ENCODE measurements at regions not wholly inside any gene's neighbourhood (a gene's known extent, or its start where the extent isn't known, plus 50 kb on each side); places are given as distances from the start of the nearest gene placed in this dataset.

DNA sequence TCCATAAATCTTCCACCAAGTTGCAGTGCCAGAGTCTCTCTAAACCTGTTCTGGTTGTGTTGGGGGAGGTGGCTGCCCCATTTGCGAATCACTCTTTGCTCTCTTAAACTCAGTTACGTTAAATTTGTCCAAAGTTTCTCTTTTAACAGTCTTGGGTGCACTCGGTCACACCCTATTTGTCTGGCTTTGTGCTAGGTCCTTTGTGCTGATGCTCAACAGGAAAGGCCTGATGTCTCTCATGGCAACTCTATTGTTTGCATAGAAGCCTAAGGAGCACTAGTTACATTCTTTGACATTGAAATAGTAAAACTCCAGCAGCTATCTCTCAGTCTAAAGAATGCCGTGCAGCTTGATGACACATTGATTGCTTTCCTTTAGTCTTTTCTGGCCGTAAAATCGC lies 105.1 kb downstream of the TRMT11 start:
- peak; percentile 28 for DNase-seq

DNA sequence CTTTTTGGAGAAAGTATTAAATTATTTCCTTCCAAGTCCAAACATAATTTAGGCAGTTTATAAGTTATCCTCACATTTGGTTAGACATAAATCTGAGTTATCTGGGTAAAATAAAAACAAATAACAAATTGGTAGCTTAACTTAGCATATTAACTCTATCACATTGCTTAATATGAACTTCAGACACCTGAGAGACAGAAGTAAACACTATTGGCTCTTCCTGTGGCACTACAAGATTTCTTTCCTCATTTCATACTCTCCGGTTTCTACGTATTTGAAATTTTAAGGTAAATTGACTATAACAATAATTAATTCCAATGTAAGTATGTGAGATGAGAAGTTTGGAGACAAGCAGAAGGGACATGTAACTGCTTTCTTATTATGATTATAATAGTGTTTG lies 106.8 kb downstream of the TRMT11 start:
- no peak for DNase-seq

DNA sequence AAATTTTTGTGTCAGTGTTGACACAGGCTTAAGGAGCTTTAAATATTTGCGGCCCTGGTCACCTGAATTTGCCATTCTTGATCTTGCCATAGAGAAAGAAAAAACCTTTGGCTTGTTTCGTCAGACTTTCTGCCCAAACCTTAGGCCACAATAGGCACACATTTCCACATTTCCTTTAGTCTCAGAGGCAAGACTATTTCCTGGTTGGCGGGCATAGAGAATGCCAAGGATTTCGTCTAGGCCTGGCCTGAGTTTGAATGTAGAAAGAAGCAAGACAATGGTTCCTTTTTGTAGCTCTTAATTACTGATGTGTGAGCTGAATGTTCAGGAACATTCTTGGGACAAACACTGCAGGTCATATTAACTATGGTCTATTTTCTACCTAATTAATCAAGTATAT lies 108.1 kb downstream of the TRMT11 start:
- no peak for DNase-seq

DNA sequence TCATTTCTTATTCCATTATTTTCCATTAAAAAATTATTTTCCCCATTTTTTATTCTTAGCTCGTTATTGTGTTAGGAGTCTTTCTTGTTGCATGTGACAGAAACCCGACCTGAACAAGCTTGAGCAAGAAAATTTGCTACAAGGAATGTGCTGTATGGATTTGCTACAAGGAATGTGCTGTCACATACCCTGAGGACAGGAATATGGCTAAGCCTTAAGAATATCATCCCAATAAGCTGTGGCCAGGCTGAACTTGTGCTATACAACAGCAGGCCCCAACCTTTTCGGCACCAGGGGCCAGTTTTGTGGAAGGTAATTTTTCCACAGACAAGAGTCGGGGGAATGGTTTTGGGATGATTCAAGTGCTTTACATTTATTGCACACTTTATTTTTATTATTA lies 114.0 kb downstream of the TRMT11 start:
- DNase-seq = no peak

DNA sequence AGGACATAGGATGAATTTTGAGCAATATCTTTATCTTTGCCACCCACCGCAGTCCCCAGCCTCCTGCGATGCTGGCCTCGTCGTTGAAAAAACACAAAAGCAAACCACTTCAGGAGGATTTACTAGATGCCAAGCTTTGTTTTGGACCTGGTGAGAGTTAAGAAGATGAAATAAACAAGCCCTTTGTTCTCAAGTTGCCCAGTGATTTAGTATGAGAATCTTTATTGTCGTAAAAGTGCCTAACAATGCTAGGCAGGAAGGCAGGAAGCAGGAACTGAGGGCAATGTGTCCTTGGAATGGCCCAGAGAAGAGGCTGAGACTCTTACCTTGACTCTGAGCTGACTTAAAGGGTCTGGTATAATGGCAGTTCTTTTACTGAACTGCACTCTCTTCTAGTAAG lies 116.0 kb downstream of the TRMT11 start:
- DNase-seq = no peak

DNA sequence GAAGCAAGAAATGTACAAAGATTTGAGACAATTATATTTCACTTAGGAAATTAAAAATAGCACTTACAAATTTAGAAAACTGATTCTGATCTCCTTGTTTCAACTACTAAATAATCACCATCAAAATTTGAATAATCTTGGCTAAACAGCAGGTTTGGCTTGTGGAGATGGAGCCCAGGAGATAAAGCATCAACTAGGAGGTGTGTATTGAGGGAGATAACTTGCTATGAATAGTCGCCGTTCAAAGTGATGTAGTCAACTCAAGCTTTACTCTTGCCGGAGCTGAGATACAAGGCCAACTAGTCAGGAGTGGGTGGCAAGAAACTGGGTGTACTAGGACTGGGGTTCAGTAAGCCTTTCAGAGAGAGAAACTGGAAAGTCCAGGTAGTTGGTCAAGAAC lies 117.7 kb downstream of the TRMT11 start:
- no peak for DNase-seq

DNA sequence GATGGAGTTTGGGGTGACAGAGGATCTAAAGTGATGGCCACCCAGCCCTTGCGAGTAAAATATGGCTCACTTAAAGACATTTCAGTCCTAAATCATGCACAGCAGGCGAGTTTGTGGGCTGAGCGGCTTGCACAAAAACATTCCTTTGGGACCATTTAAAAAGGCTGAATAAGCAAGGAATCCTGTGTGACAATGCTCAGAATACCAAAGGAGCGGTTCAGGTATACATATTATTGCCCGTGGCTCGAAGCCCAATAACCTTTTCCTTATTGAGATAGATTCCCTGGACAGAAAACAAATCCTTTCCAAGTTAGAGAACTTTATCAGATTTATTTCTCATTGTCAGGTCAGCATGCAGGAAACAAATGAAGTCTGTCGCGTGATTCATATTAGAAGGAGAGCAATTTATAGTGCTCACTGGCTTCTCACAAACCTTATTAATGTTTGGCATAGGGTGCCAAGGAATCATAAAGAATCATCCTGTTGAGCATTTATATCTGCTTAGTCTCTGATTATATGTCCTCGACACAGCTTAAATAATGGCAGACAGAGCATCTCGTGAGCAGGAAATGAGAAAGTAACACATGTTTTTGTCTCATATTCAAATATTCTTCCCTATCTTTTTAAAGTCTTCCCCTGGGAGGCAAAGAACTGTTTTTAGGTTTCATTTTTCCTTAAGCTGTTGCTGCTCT lies 121.3 kb downstream of the TRMT11 start:
- DNase-seq = no peak

DNA sequence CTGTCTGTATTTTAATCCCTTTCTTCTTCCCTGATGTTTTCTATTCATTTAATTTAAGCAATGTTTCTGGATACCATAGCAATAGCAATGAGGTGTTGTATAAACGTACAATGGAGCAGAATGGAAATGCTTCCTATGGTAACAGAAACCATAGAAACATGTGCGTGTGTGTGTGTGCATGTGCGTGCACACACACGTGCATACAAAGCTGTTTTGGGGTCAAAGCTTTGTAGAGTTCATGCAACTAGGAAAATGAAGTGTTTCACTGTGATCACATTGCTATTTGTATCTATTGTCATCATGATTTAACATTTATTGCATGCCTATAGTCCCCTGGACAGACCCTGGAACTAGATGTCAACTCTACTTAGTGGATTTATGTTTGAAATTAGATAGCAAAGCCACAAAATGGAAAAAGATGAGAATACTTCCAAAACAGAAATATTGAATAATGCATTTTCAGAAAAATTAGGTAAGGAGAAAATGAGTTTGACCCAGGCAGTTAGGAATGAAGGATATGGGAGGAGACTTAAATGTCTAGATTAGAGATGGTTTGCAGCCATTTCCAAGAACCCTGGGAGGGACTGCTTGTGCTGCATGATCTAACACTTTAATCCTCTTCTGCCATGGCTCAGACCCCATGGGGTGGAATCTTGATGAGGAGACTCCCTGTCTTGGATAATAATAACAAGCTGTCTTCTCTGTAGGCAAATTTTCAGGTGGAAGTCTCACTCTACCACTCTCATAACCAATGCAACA lies 124.4 kb downstream of the TRMT11 start:
- DNase-seq = no peak

DNA sequence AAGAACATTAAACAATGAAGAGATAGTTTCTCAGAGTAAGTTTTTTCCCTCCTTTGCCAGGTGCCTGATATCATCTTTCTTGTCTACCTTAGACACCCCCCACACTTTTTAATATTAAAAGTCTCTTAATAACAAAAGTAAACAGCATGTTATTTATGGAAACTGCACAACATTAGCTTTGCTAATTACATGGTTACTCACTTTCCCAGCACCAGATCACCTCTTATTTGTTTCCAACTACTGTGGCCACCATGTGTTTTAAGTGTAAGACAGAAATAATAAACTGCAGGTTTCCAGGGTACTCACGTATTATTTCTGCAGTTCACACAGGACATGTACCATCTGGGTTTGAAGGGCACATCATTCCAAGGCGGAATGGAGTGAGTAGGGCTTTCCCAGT lies 125.0 kb downstream of the TRMT11 start:
- DNase-seq = no peak

DNA sequence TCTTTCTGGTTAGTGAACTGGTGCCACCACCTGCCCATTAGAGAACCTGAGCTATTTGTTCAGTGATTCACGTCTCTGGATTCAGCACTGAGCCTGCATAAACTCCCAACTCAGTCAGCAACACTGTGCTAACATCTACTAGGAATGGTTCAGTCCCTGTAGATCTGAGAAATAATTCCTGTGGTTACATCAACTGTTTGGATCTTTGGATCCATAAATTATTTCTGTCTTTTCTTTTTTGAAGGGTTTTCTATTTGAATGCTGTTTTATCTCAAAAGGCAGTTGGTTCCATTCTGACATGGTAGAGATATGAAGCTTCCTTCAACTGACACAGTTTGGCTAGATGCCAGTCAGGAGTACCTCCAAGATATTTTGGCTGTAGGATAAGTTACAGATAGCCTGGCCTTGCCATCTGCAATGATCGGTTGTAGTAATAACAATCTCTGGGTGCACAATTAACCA lies 125.9 kb downstream of the TRMT11 start:
- DNase-seq = no peak

DNA sequence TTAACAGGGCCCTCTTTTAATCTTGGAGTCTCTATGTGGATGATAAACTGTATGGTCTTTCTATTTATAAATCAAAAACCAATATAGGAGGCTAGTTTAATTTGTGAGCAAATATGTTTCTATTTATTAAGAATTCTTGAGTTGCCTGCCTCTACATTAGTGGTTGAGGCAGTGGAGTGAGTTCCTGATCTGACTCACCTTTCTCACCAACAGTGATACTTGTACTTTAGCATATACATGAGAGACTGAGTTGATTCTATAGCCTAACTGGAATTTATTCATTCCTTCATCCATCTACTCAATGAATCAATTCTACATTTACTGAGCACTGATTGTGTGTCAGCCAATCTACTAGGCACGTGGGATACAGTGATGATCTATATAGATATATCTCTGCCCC lies 126.9 kb downstream of the TRMT11 start:
- DNase-seq = no peak

DNA sequence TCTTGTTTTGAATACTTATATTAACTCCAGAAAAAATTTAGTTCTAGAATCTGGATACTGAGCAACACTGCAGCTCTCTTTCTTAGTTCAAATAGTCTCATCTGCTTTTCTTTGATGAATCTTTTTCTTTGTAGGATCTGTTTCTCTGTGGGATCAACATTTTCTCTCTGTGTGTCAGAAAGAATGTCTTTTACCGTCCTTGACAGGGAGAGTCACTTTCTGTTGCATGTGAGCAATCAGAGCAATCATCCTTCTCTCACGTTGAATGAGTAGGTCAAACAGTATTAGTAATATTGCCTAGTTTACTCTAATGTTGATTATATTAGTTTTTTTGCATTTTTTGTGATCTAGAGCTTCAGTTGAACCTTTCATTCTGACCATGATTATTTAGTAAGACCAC lies 130.9 kb downstream of the TRMT11 start:
- no peak for DNase-seq

DNA sequence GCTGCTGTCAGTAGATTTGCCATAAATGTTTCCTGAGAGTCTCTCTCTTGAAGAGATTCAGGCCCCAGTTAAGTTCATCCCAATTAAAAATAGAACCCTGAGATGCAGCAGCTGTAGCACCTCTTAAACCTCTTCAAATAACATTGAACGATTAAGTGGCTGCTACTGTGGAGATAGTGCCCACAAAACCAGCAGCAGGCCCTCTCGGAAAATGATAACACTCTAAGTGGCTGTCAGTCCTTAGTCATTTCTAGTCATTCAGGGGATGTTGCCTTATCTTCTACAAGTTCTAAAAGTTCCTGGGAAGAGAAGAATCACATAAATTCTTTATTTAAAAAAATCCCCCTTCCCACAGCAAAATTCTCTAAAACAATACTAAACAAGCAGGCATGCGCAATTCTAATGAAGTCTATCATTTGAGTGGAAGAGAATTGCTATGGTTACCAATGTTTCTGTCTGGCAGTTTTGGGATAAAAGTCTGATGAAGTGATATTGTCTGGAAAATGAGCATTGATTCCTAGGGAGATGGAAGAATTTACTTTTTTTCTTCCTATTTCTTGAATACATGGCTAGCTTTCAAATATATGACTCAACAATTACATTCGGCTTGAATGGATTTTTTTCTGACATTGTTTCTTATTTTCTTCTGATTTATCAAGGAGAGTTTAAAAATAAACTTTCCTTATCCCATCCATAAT lies 131.9 kb downstream of the TRMT11 start:
- no peak for DNase-seq

DNA sequence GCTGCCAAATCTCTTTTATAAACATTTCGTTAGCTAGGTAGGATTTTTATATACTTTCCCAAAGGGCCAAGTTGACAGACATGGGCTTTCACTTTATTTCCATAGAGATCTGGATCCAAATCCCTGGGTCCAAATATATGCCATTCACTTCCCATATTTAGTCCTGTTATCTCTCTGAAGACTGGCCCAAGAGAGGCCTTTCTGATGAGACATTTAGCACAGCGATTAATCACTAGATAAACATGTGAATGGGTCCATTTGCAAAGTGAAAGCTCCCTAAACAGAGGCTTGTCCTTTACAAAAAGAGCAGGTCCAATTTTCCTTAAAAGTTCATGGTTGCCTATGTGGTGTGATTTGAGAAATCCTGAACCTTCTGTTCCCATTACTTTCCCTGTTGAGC lies 132.6 kb downstream of the TRMT11 start:
- DNase-seq = no peak

DNA sequence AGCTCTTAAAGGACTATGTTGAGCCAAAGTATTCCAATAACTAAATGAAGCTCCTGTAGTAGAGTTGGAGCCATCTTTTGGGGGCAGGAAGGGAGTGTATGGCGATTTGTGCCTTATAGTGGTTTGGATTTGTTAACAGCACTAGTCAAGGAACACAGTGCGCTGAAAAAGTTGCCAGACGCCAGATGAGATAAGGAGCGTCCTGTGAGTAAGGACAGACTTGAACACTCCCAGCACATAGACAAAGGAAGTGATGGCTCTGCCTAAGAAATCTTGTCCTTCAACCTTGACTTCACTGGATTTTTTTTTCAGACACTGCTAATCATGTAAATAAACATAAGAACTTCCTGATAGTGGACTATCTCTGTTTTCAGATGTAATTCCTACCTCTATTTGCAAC lies 136.9 kb downstream of the TRMT11 start:
- no peak for DNase-seq

DNA sequence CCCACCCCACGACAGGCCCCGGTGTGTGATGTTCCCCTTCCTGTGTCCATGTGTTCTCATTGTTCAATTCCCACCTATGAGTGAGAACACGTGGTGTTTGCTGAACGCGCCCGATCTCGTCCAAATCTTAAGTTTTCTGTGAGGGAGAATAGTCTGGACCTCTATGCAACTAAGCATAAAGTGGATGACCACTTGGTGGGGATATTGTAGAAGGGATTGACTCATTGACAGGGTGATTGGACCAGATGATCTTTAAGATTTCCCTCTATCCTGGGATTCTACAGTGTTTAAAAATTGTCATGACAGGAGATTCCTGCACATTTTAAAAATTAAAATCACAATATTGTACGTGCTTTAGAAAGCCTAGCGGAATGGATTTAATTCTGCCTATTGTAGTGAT lies 141.3 kb downstream of the TRMT11 start:
- DNase-seq = no peak

DNA sequence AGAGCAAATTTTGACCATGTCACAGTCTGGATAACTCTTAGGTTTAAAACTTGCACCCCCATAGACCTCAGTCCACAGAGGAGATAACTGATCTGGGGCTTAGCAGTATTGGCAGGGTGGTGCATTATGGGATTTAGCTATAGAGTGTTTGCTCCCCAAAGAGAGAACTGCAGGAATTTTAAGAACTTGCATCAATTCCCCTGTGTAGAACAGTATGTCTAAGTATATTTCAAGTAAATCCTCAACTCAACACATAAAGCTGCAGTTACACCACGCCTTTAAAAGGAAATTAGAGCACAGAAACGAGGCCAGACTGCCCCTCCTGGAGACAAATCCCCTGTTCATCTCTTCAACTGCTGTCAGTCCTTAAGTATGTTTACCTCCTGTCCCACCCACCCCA lies 144.9 kb downstream of the TRMT11 start:
- peak; percentile 26 for DNase-seq

DNA sequence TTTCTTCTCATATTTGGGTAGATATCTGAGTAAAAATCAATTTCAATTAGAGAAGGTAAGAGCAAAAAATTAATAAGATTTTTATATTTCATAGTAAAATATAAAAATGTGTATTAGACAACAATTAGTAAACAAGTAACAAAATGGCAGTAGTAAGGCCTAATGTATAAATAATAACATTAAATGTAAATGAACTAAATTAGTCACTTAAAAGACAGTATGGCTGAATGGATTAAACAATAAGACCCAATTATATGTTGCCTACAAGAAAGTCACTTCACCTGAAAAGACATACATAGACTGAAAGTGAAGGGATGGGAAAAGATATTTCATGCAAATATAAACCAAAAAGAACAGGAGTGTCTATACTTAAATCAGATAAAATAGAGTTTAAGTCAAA lies 147.6 kb downstream of the TRMT11 start:
- DNase-seq = no peak

DNA sequence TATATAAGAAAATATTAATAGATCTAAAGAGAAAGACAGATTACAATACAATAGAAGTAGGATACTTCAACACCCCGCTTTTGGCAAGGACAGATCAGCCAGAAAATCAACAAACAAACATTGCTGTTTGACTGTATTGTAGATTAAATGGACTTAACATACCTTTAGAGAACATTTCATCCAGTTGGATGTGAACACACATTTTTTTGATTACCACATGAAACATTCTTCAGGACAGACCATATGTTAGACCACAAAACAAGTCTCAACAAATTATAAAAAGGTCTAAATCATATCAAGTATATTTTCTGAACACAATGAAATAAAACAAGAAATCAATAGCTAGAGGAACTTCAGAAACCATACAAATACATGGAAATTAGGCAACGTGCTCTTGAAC lies 148.2 kb downstream of the TRMT11 start:
- DNase-seq = no peak

DNA sequence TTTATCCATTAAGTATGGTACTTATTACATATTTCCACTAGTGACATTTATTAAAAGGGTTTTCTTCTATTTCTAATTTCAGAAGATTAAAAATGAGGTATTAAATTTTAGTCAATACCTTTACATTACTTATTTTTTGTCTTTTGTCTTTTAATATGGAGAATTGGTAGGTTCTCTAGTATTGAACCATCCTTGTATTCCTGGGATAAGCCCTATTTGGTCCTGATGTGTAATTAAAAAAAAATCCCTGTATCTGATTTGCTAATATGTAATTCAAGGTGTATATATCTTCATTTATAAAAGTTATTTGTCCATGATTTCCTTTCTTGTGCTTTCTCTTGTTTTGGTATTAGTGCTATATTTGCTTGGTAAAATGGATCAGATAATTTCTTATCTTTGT lies 153.7 kb downstream of the TRMT11 start:
- DNase-seq = no peak

DNA sequence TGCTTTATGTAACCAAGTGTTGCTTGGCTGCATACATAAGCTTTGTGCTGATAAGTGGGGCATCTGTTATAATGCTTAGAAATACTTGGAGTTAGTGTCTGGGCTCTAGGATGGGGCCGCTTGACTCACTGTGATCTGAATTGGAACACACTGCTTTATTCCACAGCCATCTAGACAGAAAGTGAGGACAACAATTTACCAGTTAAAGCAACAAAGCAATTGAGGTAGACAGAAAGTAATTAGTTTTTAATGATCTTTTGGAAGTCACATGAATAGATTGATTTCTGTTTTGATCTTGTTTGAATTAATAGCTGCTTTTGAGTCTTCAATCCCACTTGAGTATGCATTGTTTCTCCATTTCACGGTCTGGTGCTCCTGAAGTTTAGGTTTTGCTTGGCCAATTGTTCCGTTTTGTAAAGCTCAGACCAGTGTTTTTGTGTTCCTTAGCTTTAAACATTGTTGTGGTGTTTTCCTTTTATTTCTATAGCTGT lies 157.5 kb downstream of the TRMT11 start:
- no peak for DNase-seq

DNA sequence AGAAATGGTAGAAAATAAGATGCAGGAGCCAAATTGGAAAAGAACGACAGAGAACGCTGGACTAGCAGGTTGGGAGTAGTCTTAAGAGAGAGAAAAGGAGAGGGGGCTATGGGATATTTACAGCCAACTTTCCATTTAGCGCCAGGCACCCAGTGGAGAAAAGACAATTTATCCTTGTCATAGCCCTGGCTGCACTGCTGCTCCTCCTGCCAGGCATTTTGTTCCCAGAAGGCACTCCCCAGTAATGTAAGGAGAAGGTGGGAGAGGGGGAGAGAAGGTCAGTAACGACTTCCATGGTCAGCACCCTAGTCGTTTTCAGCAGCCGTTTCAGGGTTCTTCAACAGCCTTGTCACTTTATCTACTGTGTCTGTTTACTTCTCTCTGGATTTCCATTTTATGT lies 159.0 kb downstream of the TRMT11 start:
- DNase-seq = no peak

DNA sequence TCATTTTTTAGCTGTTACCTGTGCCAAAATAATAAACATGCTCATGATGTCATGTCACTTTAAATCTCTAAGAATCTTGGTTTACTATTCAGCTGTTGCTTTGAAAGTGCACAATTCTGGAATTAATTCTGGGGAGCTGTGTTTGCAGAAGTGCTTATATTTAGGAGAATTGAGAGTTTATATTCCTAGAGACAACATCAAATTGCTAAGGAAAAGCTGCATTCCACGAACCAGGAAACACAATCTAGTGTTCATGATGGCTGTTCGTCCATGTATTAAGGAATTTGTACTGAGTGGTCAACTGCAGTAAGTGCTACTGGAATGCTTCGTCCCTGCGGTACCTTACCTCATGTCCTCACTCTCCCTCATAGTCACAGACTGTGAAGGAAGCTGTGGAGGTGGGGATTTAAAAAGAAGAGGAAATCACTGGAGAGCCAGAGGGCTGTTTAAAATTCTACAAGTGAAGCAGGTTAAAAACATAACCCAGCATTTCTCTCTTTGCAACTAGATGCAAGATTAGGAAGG lies 161.0 kb downstream of the TRMT11 start:
- peak; percentile 27 for DNase-seq

DNA sequence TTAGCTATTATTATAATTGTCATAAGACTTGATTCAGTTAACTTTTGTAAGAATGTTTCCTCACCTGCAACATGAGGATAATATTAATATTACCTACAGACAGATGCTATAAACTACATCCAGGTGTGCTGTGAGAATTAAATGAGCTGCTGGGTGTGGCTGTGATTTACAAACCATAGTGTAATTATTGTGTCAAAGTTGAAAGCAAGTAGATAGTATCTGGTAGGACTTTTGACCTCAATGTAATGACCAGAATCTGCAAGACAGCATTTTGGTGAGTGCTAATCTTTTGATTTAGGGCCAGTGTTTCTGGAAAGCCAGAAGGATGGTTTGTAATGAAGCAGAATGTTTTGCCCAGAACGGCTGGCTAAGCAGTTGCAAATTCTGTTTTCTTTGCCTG lies 162.5 kb downstream of the TRMT11 start:
- no peak for DNase-seq

All from right hindlimb (tissue), 1 donor.